GM12878 (cell line): ENCODE measurements at regions not wholly inside any gene's neighbourhood (a gene's known extent, or its start where the extent isn't known, plus 50 kb on each side); places are given as distances from the start of the nearest gene placed in this dataset.

Source experiments
- ATAC-seq: fragments of 200-7000 bp; cut with Tn5 transposase; 3 replicates; pipeline ENCODE4 v1.9.1; 2020; ENCODE audit warnings: mild to moderate bottlenecking, moderate library complexity
- BruUV-seq: library from RNA; stranded (reverse); fragments of 400-500 nt; replicated peaks from 2 replicates; lab custom pipeline; 2021; lab: Mats Ljungman, UMichigan
- CTCF ChIA-PET: fragments of 300-600 bp; sonication (Branson Sonifier 250); formaldehyde crosslinking; extraction: SDS; loops from one replicate; lab custom pipeline; 2021; ENCODE audit warnings: inconsistent platforms; lab: Yijun Ruan, JAX
- POLR2A ChIA-PET: fragments of 350-600 bp; formaldehyde crosslinking; extraction: SDS; loops from one replicate; lab custom pipeline; 2021; ENCODE audit warnings: inconsistent platforms; lab: Charles Lee
- RAD21 ChIA-PET: fragments of 300-600 bp; sonication (Branson Sonifier 250); formaldehyde crosslinking; loops from one replicate; lab custom pipeline; 2023; ENCODE audit warnings: antibody characterized with exemption; ENCODE audit not compliant: unreplicated experiment; lab: Charles Lee
- SMC1A ChIA-PET: fragments of 300-600 bp; sonication (Branson Sonifier 250); formaldehyde crosslinking; loops from one replicate; lab custom pipeline; 2023; ENCODE audit not compliant: unreplicated experiment, uncharacterized antibody; lab: Charles Lee
- DNase-seq: peaks from one replicate; pipeline ENCODE4 v3.0.0-alpha.2; 2011; ENCODE audit warnings: low read depth, low spot score
- FAIRE-seq: peaks from 3 replicates; lab custom pipeline; 2011; peaks lifted over from hg19 to GRCh38; lab: Jason Lieb, UNC
- H2AFZ ChIP-seq: 2 replicates; pipeline ENCODE4 v1.6.0; 2011; ENCODE audit warnings: low read depth, low read length, control low read depth; ENCODE audit not compliant: control insufficient read depth
- H3K27ac ChIP-seq: 2 replicates; pipeline ENCODE4 v1.5.1; 2011; ENCODE audit warnings: control low read depth; ENCODE audit not compliant: control insufficient read depth, insufficient read depth
- H3K27me3 ChIP-seq, 2 experiments: replicated peaks in 1 of 2; 2 replicates each; pipeline versions ENCODE4 v1.6.0 to v1.6.1; 2011; ENCODE audit warnings: low read length in 1 of 2; ENCODE audit not compliant: control insufficient read depth in 2 of 2, insufficient read depth in 2 of 2
- H3K36me3 ChIP-seq, 2 experiments: 2 replicates each; pipeline ENCODE4 v1.5.1; 2011; ENCODE audit warnings: low read length in 1 of 2; ENCODE audit not compliant: control insufficient read depth in 2 of 2, insufficient read depth in 2 of 2
- H3K4me1 ChIP-seq: 2 replicates; pipeline ENCODE4 v1.6.1; 2011; ENCODE audit warnings: mild to moderate bottlenecking, low read length, moderate library complexity, mixed read lengths; ENCODE audit not compliant: control insufficient read depth, insufficient read depth
- H3K4me2 ChIP-seq: 2 replicates; pipeline ENCODE4 v1.6.0; 2011; ENCODE audit warnings: control low read depth; ENCODE audit not compliant: control insufficient read depth, insufficient read depth
- H3K4me3 ChIP-seq: fragments of 200-600 bp; sonication (generic); 2 replicates; pipeline ENCODE4 v1.5.1; 2016
- H3K79me2 ChIP-seq: 2 replicates; pipeline ENCODE4 v1.6.0; 2011; ENCODE audit warnings: low read length; ENCODE audit not compliant: control insufficient read depth, insufficient read depth
- H3K9ac ChIP-seq: 2 replicates; pipeline ENCODE4 v1.8.0; 2011; ENCODE audit warnings: low read length, control low read depth, mixed read lengths; ENCODE audit not compliant: control insufficient read depth, insufficient read depth
- H3K9me3 ChIP-seq: replicated peaks from 3 replicates; pipeline ENCODE4 v1.5.1; 2011; ENCODE audit warnings: mild to moderate bottlenecking, low read length; ENCODE audit not compliant: control insufficient read depth, insufficient read depth
- H4K20me1 ChIP-seq: 2 replicates; pipeline ENCODE4 v1.6.0; 2011; ENCODE audit not compliant: control insufficient read depth, insufficient read depth
- DPF2 ChIP-seq: fragments of 450-650 bp; IDR thresholded peaks from 2 replicates; pipeline ENCODE4 v1.6.1; 2017; ENCODE audit warnings: mild to moderate bottlenecking
- MTA3 ChIP-seq: IDR thresholded peaks from 2 replicates; pipeline ENCODE4 v1.6.1; 2012; ENCODE audit warnings: low read length, inconsistent platforms, borderline replicate concordance
- NFIC ChIP-seq: IDR thresholded peaks from 2 replicates; pipeline ENCODE4 v1.6.1; 2012; ENCODE audit warnings: low read depth, mild to moderate bottlenecking, inconsistent platforms, low read length, moderate library complexity
- WGBS: methylation state at CpG from one replicate; pipeline ENCODE4 v1.1.6; 2016; ENCODE audit warnings: low lambda C conversion rate; ENCODE audit not compliant: insufficient replicate concordance, insufficient coverage; ENCODE audit errors: missing lambda C conversion rate; 5-methylcytosine and 5-hydroxymethylcytosine counted together
- in situ Hi-C: fragments of 300-500 bp; cut with MboI; formaldehyde crosslinking; loops from 9 replicates; pipeline ENCODE4 v1.14.3; 2018; ENCODE audit warnings: mixed read lengths
- intact Hi-C: fragments of 100-400 bp; cut with micrococcal nuclease; formaldehyde crosslinking; loops from one replicate; pipeline ENCODE4 v1.14.2; 2022; ENCODE audit not compliant: unreplicated experiment
- TF ChIP-seq, protein P1 (sequence below): fragments of 450-650 bp; IDR thresholded peaks from 2 replicates; pipeline ENCODE4 v1.6.1; 2017; ENCODE audit warnings: low read depth, mild to moderate bottlenecking, moderate library complexity

DNA sequence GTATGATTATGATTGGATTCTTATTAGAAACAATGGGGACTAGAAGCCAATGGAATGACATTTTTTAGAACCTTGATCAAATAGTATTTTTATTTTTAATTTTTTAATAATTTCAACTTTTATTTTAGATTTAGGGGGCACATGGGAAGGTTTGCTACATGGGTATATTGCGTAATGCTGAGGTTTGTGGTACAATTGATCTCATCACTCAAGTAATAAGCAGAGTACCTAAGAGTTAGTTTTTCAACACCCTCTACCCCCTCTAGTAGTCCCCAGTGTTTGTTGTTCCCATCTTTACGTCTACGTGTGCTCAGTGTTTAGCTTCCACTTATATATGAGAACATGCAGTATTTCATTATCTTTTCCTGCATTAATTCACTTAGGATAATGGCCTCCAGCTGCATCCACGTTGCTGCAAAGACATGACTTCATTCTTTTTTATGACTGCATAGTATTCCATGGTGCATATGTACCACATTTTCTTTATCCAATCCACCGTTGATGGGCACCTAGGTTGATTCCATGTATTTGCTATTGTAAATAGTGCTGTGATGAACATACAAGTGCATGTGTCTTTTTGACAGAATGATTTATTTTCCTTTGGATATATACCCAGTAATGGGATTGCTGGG lies 281.1 kb upstream of the MAN1A1 start:
- Histone ChIP-seq H3K4me2 (no peak overlapping the region), H2AFZ (no peak overlapping the region), H3K9me3 (no peaks in the 10 kb centered on the region), H3K79me2 (no peaks in the 10 kb centered on the region), H4K20me1 (no peaks in the 10 kb centered on the region), H3K4me3 (no peak overlapping the region), H3K27me3 (no peaks in the 10 kb centered on the region; a peak in 1 of 4 replicates), H3K4me1 (no peaks in the 10 kb centered on the region), H3K36me3 (no peaks in the 10 kb centered on the region), H3K9ac (no peak overlapping the region), H3K27ac (no peak overlapping the region)
- ATAC-seq, result no peak
- SMC1A ChIA-PET, result no interaction called here
- 52% methylated on average over 5 of the region's 5 CpGs for WGBS
- CTCF ChIA-PET, result no interaction called here
- no peak for FAIRE-seq
- POLR2A ChIA-PET, result no interaction called here
- RAD21 ChIA-PET, result no interaction called here
- in situ Hi-C loops (no loop called here), intact Hi-C loops (no loop called here)
- TF ChIP-seq NFIC (no peak), DPF2 (no peak), MTA3 (no peak)
- TF ChIP-seq, protein P1, sequence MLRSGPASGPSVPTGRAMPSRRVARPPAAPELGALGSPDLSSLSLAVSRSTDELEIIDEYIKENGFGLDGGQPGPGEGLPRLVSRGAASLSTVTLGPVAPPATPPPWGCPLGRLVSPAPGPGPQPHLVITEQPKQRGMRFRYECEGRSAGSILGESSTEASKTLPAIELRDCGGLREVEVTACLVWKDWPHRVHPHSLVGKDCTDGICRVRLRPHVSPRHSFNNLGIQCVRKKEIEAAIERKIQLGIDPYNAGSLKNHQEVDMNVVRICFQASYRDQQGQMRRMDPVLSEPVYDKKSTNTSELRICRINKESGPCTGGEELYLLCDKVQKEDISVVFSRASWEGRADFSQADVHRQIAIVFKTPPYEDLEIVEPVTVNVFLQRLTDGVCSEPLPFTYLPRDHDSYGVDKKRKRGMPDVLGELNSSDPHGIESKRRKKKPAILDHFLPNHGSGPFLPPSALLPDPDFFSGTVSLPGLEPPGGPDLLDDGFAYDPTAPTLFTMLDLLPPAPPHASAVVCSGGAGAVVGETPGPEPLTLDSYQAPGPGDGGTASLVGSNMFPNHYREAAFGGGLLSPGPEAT, result no peak
- DNase-seq, result no peak
- no TSS peak for BruUV-seq
